ENCODE measurements at regions not wholly inside any gene's neighbourhood (a gene's known extent, or its start where the extent isn't known, plus 50 kb on each side); places are given as distances from the start of the nearest gene placed in this dataset.
A peak's percentile ranks its signal among the peaks of the same experiment; 100 is the strongest.
"Not testable (repeated sequence)": the region's sequence is repeated elsewhere in the genome, so short reads cannot be mapped to it uniquely, and the experiment has no call there.

GRCh38 chr7:17099083-17099973 lies 199.1 kb upstream of the AHR start (continued):
- peak; percentile 76 for TF ChIP-seq SP1 (IDR thresholded peaks at IDR 0.05; ENCODE audit: low read depth)
- TF ChIP-seq ZFX (IDR thresholded peaks at IDR 0.05): no peak
- peak; percentile 64; the same call in 1 of the 2 replicates for TF ChIP-seq SIN3A (IDR thresholded peaks at IDR 0.05; ENCODE audit: low read depth)
- no peak for TF ChIP-seq ZNF274 (IDR thresholded peaks at IDR 0.05; ENCODE audit: low read depth, low read length)
- no peak for TF ChIP-seq POLR2A (IDR thresholded peaks at IDR 0.05; ENCODE audit: borderline replicate concordance, extremely low read depth, insufficient read depth, insufficient read length)
- TF ChIP-seq, protein P1, sequence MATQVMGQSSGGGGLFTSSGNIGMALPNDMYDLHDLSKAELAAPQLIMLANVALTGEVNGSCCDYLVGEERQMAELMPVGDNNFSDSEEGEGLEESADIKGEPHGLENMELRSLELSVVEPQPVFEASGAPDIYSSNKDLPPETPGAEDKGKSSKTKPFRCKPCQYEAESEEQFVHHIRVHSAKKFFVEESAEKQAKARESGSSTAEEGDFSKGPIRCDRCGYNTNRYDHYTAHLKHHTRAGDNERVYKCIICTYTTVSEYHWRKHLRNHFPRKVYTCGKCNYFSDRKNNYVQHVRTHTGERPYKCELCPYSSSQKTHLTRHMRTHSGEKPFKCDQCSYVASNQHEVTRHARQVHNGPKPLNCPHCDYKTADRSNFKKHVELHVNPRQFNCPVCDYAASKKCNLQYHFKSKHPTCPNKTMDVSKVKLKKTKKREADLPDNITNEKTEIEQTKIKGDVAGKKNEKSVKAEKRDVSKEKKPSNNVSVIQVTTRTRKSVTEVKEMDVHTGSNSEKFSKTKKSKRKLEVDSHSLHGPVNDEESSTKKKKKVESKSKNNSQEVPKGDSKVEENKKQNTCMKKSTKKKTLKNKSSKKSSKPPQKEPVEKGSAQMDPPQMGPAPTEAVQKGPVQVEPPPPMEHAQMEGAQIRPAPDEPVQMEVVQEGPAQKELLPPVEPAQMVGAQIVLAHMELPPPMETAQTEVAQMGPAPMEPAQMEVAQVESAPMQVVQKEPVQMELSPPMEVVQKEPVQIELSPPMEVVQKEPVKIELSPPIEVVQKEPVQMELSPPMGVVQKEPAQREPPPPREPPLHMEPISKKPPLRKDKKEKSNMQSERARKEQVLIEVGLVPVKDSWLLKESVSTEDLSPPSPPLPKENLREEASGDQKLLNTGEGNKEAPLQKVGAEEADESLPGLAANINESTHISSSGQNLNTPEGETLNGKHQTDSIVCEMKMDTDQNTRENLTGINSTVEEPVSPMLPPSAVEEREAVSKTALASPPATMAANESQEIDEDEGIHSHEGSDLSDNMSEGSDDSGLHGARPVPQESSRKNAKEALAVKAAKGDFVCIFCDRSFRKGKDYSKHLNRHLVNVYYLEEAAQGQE (IDR thresholded peaks at IDR 0.05; ENCODE audit: low read depth): no peak
- TF ChIP-seq, protein P2, sequence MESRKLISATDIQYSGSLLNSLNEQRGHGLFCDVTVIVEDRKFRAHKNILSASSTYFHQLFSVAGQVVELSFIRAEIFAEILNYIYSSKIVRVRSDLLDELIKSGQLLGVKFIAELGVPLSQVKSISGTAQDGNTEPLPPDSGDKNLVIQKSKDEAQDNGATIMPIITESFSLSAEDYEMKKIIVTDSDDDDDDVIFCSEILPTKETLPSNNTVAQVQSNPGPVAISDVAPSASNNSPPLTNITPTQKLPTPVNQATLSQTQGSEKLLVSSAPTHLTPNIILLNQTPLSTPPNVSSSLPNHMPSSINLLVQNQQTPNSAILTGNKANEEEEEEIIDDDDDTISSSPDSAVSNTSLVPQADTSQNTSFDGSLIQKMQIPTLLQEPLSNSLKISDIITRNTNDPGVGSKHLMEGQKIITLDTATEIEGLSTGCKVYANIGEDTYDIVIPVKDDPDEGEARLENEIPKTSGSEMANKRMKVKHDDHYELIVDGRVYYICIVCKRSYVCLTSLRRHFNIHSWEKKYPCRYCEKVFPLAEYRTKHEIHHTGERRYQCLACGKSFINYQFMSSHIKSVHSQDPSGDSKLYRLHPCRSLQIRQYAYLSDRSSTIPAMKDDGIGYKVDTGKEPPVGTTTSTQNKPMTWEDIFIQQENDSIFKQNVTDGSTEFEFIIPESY (IDR thresholded peaks at IDR 0.05; ENCODE audit: extremely low read depth, insufficient replicate concordance, low read length): no peak
- TF ChIP-seq JUND (IDR thresholded peaks at IDR 0.05): peak; percentile 71
- no peak for TF ChIP-seq EZH2 (IDR thresholded peaks at IDR 0.05)

DNA sequence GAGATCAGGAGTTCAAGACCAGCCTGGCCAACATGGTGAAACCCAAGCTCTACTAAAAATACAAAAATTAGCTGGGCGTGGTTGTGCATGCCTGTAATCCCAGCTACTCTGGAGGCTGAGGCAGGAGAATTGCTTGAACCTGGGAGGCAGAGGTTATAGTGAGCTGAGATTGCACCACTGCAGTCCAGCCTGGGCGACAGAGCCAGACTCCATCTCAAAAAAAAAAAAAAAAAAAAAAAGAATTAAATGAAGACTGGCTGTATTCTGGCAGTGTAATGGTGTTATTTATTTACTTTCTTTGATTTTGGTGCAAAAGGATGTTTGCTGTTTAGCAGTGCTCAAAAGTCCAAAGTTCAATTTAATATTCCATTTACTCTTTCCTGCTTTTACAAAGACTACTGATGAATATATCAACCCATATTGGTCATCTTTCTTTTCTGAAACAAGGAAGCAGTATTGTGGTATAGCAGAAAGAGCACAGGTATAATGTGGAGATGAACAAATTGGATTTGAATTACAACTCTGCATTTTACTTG lies 198.4 kb upstream of the AHR start:
- DNase-seq (ENCODE audit: low read depth, low spot score); H3K36me3 ChIP-seq (ENCODE audit: control insufficient read depth in 1 of 2, insufficient read depth in 2 of 2, low read length in 2 of 2); ATAC-seq; H3K27me3 ChIP-seq (ENCODE audit: insufficient read depth, low read length); H3K27ac ChIP-seq (ENCODE audit: low read depth, low read length); H4K20me1 ChIP-seq (ENCODE audit: insufficient read depth); H3K4me3 ChIP-seq (replicated peaks in 1 of 2; ENCODE audit: low read depth in 1 of 2, low read length in 2 of 2); H3K9me2 ChIP-seq (ENCODE audit: insufficient read depth); POLR2A ChIA-PET; RAD21 ChIA-PET (ENCODE audit: low non-redundant PET in 1 of 2, low total read pairs in 2 of 2, uncharacterized antibody in 2 of 2, unreplicated experiment in 2 of 2); H3K9me3 ChIP-seq (ENCODE audit: control insufficient read depth in 1 of 2, insufficient read depth in 1 of 2, low read depth in 1 of 2, low read length in 2 of 2); CTCF ChIA-PET; H3K9ac ChIP-seq (ENCODE audit: low read length); BruUV-seq (replicated peaks); intact Hi-C loops (cut with micrococcal nuclease); H3K79me2 ChIP-seq (ENCODE audit: insufficient read depth, low read length): not testable (repeated sequence)
- Histone ChIP-seq H2AFZ (ENCODE audit: low read depth, low read length, poor library complexity, severe bottlenecking) (peak overlapping the region; percentile 17), H3K4me2 (ENCODE audit: low read length) (peak overlapping the region; percentile 38; the same call in 1 of the 2 replicates), H3K4me1 (ENCODE audit: control insufficient read depth in 1 of 2, insufficient read depth in 2 of 2, low read length in 2 of 2) (peaks cover 21% of the 10 kb centered on the region in 2 experiments; a peak in 3 of 4 replicates)

Measured in HCT116 (cell line).